Colonic mucosa (tissue), 4 donors: ENCODE measurements at regions not wholly inside any gene's neighbourhood (a gene's known extent, or its start where the extent isn't known, plus 50 kb on each side); places are given as distances from the start of the nearest gene placed in this dataset.

Experiments
- DNase-seq: peaks from one replicate; pipeline ENCODE4 v3.0.0-alpha.2; 2020
- H3K27ac ChIP-seq: fragments of 200-600 bp; one replicate; pipeline ENCODE4 v1.8.0; 2021
- H3K27me3 ChIP-seq: fragments of 200-600 bp; one replicate; pipeline ENCODE4 v1.8.0; 2021
- H3K36me3 ChIP-seq: fragments of 200-600 bp; one replicate; pipeline ENCODE4 v1.8.0; 2021
- H3K4me1 ChIP-seq: fragments of 200-600 bp; one replicate; pipeline ENCODE4 v1.8.0; 2021; ENCODE audit warnings: mild to moderate bottlenecking
- H3K4me3 ChIP-seq: fragments of 200-600 bp; one replicate; pipeline ENCODE4 v1.8.0; 2021
- H3K9ac ChIP-seq, 2 donors: one replicate each; pipeline ENCODE4 v1.7.0; 2013; ENCODE audit warnings: control low read depth in 2 of 2, low read depth in 2 of 2, low read length in 2 of 2
- H3K9me3 ChIP-seq: fragments of 200-600 bp; one replicate; pipeline ENCODE4 v1.8.0; 2021
- intact Hi-C: fragments of 100-400 bp; cut with DNase I; formaldehyde crosslinking; loops from one replicate; pipeline ENCODE4 v1.14.1; 2022
- TF ChIP-seq, protein P1 (sequence below): fragments of 200-600 bp; IDR thresholded peaks from one replicate; pipeline ENCODE4 v1.8.0; 2022; ENCODE audit warnings: antibody characterized with exemption, mild to moderate bottlenecking
- donor health status: healthy.
- donor health status: DM: no; HTN: no; CAD: no.
- donor health status: DM: no; HTN: no; CAD: no.

DNA sequence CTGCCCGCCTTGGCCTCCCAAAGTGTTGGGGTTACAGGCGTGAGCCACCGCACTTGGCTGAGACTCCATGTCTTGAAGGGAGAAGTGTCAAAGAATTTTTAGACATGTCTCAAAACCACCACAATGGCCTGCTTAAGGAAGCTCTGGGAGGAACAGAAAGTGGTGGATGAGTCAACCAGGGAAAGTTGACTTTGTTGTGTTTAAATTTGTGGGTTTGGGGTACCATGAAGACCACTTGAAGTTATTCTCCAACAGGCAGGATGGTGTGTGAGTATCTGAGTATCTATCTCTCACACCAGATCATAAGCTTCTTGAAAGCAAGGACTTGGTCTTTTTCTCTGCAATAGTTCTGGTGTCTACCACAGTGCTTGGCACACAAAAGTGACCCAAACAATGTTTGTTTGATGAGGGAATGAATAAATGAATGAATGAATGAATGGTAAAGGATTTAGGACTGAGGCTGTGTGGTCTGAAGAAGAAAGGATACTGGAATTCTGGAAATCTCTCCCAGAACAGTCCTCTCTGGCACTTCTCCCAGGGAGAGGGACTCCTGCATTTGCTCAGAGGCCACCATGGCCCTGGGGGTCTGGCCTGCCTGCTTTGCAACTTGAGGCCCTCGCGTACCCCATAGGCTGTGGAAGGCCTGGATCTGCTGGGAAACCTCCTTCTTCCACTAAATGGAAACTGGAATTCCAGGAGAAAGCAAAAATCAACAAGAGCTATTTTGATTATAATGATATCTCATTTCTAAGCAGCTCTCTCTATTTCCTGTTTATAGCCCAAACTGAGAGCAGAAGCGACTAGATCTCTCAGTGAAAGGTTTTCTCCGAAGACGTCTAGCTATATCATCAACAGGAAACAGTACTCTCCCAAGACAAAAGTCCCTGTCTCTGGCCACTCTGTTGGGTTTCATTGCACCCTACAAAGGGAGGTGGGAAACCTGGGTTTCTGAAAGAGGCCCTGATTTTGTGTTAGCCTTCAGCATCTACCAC is 187.9 kb downstream of the PALM2AKAP2 start:
- TF ChIP-seq, protein P1, sequence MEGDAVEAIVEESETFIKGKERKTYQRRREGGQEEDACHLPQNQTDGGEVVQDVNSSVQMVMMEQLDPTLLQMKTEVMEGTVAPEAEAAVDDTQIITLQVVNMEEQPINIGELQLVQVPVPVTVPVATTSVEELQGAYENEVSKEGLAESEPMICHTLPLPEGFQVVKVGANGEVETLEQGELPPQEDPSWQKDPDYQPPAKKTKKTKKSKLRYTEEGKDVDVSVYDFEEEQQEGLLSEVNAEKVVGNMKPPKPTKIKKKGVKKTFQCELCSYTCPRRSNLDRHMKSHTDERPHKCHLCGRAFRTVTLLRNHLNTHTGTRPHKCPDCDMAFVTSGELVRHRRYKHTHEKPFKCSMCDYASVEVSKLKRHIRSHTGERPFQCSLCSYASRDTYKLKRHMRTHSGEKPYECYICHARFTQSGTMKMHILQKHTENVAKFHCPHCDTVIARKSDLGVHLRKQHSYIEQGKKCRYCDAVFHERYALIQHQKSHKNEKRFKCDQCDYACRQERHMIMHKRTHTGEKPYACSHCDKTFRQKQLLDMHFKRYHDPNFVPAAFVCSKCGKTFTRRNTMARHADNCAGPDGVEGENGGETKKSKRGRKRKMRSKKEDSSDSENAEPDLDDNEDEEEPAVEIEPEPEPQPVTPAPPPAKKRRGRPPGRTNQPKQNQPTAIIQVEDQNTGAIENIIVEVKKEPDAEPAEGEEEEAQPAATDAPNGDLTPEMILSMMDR: no peak
- H3K9me3 ChIP-seq: no peaks in the 10 kb centered on the region
- intact Hi-C loops: no loop called here
- DNase-seq: no peak
- peak overlapping the region; percentile 19 for H3K27ac ChIP-seq
- no peak overlapping the region for H3K4me3 ChIP-seq
- H3K9ac ChIP-seq: no peak overlapping the region
- H3K36me3 ChIP-seq: no peaks in the 10 kb centered on the region
- H3K4me1 ChIP-seq: no peaks in the 10 kb centered on the region
- H3K27me3 ChIP-seq: no peaks in the 10 kb centered on the region

DNA sequence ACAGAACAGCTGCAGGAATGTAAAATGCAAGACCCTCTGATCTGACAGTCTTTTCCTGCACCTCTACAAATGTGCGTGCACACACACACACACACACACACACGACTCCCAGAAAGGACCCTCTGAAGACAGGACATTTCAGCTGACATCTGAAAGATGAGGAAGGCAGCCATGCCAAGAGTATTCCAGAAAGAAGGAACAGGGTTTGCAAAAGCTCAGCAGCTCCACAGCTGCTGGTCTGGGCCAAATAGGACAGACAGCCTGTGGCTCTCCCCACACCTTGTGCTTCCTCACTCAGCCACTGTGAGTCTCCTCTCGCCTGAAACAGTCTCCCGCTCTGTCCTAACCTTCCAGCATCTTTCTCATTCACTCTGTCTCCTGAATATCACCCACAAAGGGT is 189.0 kb downstream of the PALM2AKAP2 start:
- intact Hi-C loops: no loop called here
- H3K4me1 ChIP-seq: no peaks in the 10 kb centered on the region
- no peaks in the 10 kb centered on the region for H3K36me3 ChIP-seq
- TF ChIP-seq, protein P1: no peak
- H3K27me3 ChIP-seq: no peaks in the 10 kb centered on the region
- no peak for DNase-seq
- H3K9ac ChIP-seq: no peak overlapping the region
- H3K4me3 ChIP-seq: no peak overlapping the region
- no peak overlapping the region for H3K27ac ChIP-seq
- H3K9me3 ChIP-seq: no peaks in the 10 kb centered on the region

DNA sequence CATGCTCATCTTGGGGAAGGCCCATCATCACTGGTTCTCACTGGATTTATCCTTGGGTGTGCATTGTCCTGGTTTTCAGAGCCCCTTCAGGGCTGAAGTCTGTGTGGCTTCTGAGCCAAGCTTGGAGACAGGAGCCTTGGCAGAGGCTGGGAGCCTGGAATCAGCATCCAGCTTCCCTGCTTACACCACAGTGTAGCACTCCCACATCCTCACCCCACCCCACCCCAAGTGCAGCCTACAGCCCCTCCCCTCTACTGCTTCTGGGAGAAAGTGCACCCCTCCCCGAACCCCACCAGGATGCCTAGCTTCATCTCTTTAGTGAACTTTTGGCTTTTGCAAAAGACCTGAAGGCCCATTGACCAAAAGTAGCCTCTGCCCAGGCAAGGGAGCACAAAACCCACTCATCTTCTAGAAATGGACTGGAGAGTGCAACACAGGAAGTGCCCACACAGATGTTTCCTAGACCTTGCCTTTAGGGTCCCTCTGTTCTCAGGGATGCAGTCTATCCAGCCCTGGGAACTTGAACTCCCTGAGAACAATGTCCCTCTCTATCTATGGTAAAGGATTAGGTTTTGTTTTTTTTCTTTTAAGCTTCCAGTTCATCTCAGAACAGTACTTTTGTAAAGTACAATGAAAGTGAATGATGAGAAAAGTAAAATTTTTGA is 189.7 kb downstream of the PALM2AKAP2 start:
- H3K4me1 ChIP-seq: no peaks in the 10 kb centered on the region
- no peak overlapping the region for H3K4me3 ChIP-seq
- H3K9ac ChIP-seq: no peak overlapping the region
- intact Hi-C loops: loop anchor here (5.0 kb wide), 1 partner anchor 58 kb away; no protein-coding TSS in a partner anchor
- no peak overlapping the region for H3K27ac ChIP-seq
- H3K9me3 ChIP-seq: no peaks in the 10 kb centered on the region
- H3K27me3 ChIP-seq: no peaks in the 10 kb centered on the region
- no peaks in the 10 kb centered on the region for H3K36me3 ChIP-seq
- DNase-seq: no peak
- TF ChIP-seq, protein P1: no peak

DNA sequence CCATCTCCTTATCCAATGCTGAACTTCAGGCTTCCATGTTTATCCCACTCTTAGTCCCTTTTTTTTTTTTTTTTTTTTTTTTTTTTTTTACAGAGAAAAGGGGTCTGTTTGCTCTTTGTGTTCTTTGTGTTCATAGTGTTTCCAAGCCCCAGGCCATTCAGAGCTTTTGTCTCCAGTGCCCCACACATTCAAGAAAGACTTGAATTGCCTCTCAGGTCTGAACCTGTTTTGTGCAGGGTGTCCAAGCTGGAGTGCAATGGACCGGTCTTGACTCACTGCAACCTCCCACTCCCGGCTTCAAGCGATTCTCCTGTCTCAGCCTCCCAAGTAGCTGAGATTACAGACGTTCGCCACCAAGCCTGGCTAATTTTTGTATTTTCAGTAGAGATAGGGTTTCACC is 191.2 kb downstream of the PALM2AKAP2 start:
- intact Hi-C loops: loop anchor here (5.0 kb wide), 1 partner anchor 56 kb away; no protein-coding TSS in a partner anchor
- Histone ChIP-seq H3K27ac (no peak overlapping the region), H3K27me3 (no peaks in the 10 kb centered on the region), H3K9ac (no peak overlapping the region), H3K4me1 (no peaks in the 10 kb centered on the region), H3K4me3 (no peak overlapping the region), H3K9me3 (no peaks in the 10 kb centered on the region), H3K36me3 (no peaks in the 10 kb centered on the region)
- TF ChIP-seq, protein P1: no peak
- no peak for DNase-seq

DNA sequence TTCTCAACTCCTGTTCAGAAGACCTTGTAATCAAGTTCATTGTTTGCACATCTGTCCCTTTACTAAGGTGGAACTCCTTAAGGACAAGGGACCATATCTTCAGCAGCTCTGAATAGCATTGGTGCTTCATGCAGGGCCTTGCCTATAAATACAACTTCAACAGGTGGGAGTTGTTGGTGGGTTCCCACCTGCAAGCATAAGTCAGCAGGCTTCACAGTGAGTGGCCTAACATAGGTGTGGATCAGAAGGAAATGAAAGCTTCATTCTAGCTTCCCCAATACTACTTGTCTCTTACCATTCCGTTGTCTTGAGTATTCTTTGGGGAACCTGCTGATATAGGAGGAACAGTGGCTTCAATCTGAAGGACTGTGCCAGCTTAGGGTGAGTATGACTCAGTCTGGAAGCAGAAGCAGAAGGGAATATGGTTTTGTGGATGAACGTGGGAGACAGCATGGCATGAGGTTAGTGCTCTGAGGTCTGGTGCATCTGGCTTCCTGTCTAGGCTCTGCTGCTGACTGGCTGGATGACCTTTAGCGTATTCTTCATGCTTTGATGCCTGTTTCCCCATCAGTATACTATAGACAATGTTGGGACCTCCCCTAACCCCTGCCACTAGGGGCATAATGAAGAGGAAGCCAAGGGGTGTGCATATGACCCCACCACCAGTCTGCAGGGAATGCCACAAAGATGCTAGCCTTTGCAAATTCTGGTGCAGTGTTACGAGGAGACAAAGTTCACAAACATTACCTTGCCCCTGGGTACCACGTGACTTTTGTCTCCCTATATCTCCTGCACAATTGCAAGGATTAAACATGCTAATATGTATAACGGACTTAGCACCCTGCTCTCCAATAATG is 192.3 kb downstream of the PALM2AKAP2 start:
- H3K27me3 ChIP-seq: no peaks in the 10 kb centered on the region
- no peak for DNase-seq
- H3K36me3 ChIP-seq: no peaks in the 10 kb centered on the region

More for the DNA sequence above, 192.3 kb downstream of the PALM2AKAP2 start:
- no peak overlapping the region for H3K9ac ChIP-seq
- no peak overlapping the region for H3K27ac ChIP-seq
- TF ChIP-seq, protein P1: no peak
- intact Hi-C loops: loop anchor here (5.0 kb wide), 1 partner anchor 55 kb away; no protein-coding TSS in a partner anchor
- no peak overlapping the region for H3K4me3 ChIP-seq
- H3K4me1 ChIP-seq: no peaks in the 10 kb centered on the region
- no peaks in the 10 kb centered on the region for H3K9me3 ChIP-seq
